Body of pancreas (tissue), 4 donors: ENCODE measurements at regions not wholly inside any gene's neighbourhood (a gene's known extent, or its start where the extent isn't known, plus 50 kb on each side); places are given as distances from the start of the nearest gene placed in this dataset.

Experiments
- POLR2A ChIP-seq, 3 donors: fragments of 450-650 bp; IDR thresholded peaks; one replicate each; pipeline ENCODE4 v1.6.1; 2016; ENCODE audit warnings: antibody characterized with exemption in 3 of 3, mild to moderate bottlenecking in 2 of 3
- TF ChIP-seq, protein P1 (sequence below), 7 experiments: fragments of 450-650 bp in 4 of 7; fragments of 200-600 bp in 3 of 7; sonication (generic) in 3 of 7; IDR thresholded peaks; one replicate each; pipeline ENCODE4 v1.5.1; 2016 to 2019; ENCODE audit warnings: antibody characterized with exemption in 7 of 7

DNA sequence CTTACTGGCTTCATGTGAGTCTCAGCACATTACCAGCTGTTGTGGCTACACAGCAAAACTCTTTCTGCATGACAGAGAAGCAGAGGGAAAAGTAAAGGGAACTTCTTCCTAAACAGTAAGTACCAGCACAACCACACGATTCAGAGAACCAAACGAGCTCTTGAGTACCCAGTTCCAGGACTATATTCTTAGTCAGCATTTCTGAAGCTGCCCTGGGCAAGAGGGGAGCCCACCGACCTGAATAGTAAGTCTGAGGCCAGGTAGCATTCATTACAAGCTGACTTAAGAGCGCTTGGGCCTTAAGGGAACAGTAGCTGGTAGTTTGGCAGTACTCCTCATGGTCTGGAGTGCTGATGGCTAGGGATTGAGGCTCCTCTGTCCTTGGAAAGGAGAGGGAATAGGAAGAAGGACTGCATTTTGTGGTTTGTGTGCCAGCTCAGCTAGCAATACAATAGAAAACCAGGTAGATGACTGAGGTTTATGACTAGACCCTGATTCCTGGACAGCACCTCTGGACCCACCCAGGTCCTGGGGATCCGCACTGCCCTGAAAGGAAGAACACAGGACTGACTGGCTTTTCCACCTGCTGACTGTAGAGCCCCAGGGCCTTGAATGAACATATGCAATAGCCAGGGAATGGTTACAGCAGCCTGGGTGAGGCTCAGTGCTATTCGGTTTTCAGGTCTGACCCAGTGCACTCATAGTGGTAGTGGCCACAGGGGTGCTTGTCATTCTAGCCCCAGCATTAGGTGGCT lies 396.8 kb upstream of the PRMT6 start:
- TF ChIP-seq, protein P1, sequence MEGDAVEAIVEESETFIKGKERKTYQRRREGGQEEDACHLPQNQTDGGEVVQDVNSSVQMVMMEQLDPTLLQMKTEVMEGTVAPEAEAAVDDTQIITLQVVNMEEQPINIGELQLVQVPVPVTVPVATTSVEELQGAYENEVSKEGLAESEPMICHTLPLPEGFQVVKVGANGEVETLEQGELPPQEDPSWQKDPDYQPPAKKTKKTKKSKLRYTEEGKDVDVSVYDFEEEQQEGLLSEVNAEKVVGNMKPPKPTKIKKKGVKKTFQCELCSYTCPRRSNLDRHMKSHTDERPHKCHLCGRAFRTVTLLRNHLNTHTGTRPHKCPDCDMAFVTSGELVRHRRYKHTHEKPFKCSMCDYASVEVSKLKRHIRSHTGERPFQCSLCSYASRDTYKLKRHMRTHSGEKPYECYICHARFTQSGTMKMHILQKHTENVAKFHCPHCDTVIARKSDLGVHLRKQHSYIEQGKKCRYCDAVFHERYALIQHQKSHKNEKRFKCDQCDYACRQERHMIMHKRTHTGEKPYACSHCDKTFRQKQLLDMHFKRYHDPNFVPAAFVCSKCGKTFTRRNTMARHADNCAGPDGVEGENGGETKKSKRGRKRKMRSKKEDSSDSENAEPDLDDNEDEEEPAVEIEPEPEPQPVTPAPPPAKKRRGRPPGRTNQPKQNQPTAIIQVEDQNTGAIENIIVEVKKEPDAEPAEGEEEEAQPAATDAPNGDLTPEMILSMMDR (IDR thresholded peaks at IDR 0.05), result no peak
- no peak for TF ChIP-seq POLR2A (IDR thresholded peaks at IDR 0.05)
